Liver (tissue), 8 donors: ENCODE measurements at regions not wholly inside any gene's neighbourhood (a gene's known extent, or its start where the extent isn't known, plus 50 kb on each side); places are given as distances from the start of the nearest gene placed in this dataset.

ENCODE experiments used
- DNase-seq: peaks from one replicate; pipeline ENCODE4 v3.0.0-alpha.2; 2017; ENCODE audit warnings: low spot score
- H3K27ac ChIP-seq, 2 donors: one replicate each; pipeline ENCODE4 v1.7.0; 2013; ENCODE audit warnings: inconsistent platforms in 2 of 2, low read length in 2 of 2, control low read depth in 1 of 2, low read depth in 1 of 2, mild to moderate bottlenecking in 1 of 2
- H3K27me3 ChIP-seq, 4 donors: one replicate each; pipeline versions ENCODE4 v1.6.1 to v1.7.0; 2013; ENCODE audit warnings: low read length in 3 of 4, inconsistent platforms in 1 of 4, mild to moderate bottlenecking in 1 of 4, moderate library complexity in 1 of 4; ENCODE audit not compliant: control insufficient read depth in 4 of 4, insufficient read depth in 4 of 4
- H3K36me3 ChIP-seq, 4 donors: one replicate each; pipeline versions ENCODE4 v1.6.1 to v1.7.0; 2013; ENCODE audit warnings: low read length in 3 of 4, mild to moderate bottlenecking in 3 of 4, low read depth in 1 of 4, moderate library complexity in 1 of 4; ENCODE audit not compliant: control insufficient read depth in 4 of 4, insufficient read depth in 3 of 4
- H3K4me1 ChIP-seq, 4 donors: one replicate each; pipeline versions ENCODE4 v1.6.1 to v1.7.0; 2013; ENCODE audit warnings: low read length in 3 of 4, mild to moderate bottlenecking in 3 of 4, moderate library complexity in 1 of 4; ENCODE audit not compliant: control insufficient read depth in 4 of 4, insufficient read depth in 4 of 4
- H3K4me3 ChIP-seq, 3 donors: one replicate each; pipeline versions ENCODE4 v1.6.1 to v1.7.0; 2013; ENCODE audit warnings: low read length in 3 of 3, control low read depth in 1 of 3, low read depth in 1 of 3, mild to moderate bottlenecking in 1 of 3
- H3K9ac ChIP-seq, 2 donors: one replicate each; pipeline ENCODE4 v1.7.0; 2013; ENCODE audit warnings: low read length in 2 of 2, mild to moderate bottlenecking in 2 of 2, moderate library complexity in 2 of 2, control low read depth in 1 of 2, low read depth in 1 of 2
- H3K9me3 ChIP-seq, 4 donors: one replicate each; pipeline versions ENCODE4 v1.6.1 to v1.7.0; 2013; ENCODE audit warnings: low read length in 3 of 4; ENCODE audit not compliant: control insufficient read depth in 4 of 4
- ATF3 ChIP-seq: IDR thresholded peaks from 2 replicates; pipeline ENCODE4 v1.6.1; 2016; ENCODE audit warnings: antibody characterized with exemption
- CTCF ChIP-seq: fragments of 150-350 bp; IDR thresholded peaks from 2 replicates; pipeline ENCODE4 v1.5.1; 2017; ENCODE audit warnings: improper control_type of control experiment, low read depth, low read length; ENCODE audit not compliant: missing input control
- FOXA2 ChIP-seq: IDR thresholded peaks from 2 replicates; pipeline ENCODE4 v1.6.1; 2016; ENCODE audit warnings: antibody characterized with exemption
- GABPA ChIP-seq, 2 donors: IDR thresholded peaks in 1 of 2; conservative IDR thresholded peaks in 1 of 2; 2 replicates each; pipeline ENCODE4 v1.6.1; 2016; ENCODE audit warnings: antibody characterized with exemption in 2 of 2, mild to moderate bottlenecking in 1 of 2, moderate library complexity in 1 of 2
- HNF4A ChIP-seq, 2 donors: conservative IDR thresholded peaks; 2 replicates each; pipeline ENCODE4 v1.6.1; 2016; ENCODE audit warnings: antibody characterized with exemption in 2 of 2, mild to moderate bottlenecking in 2 of 2
- HNF4G ChIP-seq: IDR thresholded peaks from 2 replicates; pipeline ENCODE4 v1.6.1; 2016; ENCODE audit warnings: antibody characterized with exemption
- MAX ChIP-seq: IDR thresholded peaks from 2 replicates; pipeline ENCODE4 v1.6.1; 2016; ENCODE audit warnings: antibody characterized with exemption
- NR2F2 ChIP-seq: IDR thresholded peaks from 2 replicates; pipeline ENCODE4 v1.6.1; 2016; ENCODE audit warnings: antibody characterized with exemption
- RAD21 ChIP-seq, 2 donors: IDR thresholded peaks; 2 replicates each; pipeline ENCODE4 v1.6.1; 2016; ENCODE audit warnings: antibody characterized with exemption in 2 of 2, mild to moderate bottlenecking in 2 of 2
- REST ChIP-seq: IDR thresholded peaks from 2 replicates; pipeline ENCODE4 v1.6.1; 2016; ENCODE audit warnings: antibody characterized with exemption, mild to moderate bottlenecking
- RXRA ChIP-seq, 2 donors: IDR thresholded peaks; 2 replicates each; pipeline ENCODE4 v1.6.1; 2017 to 2018; ENCODE audit warnings: antibody characterized with exemption in 2 of 2, mild to moderate bottlenecking in 1 of 2
- SP1 ChIP-seq: IDR thresholded peaks from 2 replicates; pipeline ENCODE4 v1.6.1; 2018; ENCODE audit warnings: antibody characterized with exemption, mild to moderate bottlenecking
- TAF1 ChIP-seq: conservative IDR thresholded peaks from 2 replicates; pipeline ENCODE4 v1.6.1; 2016; ENCODE audit warnings: antibody characterized with exemption, mild to moderate bottlenecking
- YY1 ChIP-seq: IDR thresholded peaks from 2 replicates; pipeline ENCODE4 v1.6.1; 2016; ENCODE audit warnings: antibody characterized with exemption, mild to moderate bottlenecking
- ZBTB33 ChIP-seq: IDR thresholded peaks from 2 replicates; pipeline ENCODE4 v1.6.1; 2016; ENCODE audit warnings: antibody characterized with exemption
- WGBS: extraction: QIAGEN DNeasy Blood & Tissue Kit; methylation state at CpG from one replicate; pipeline ENCODE4 v1.1.7; 2013; 5-methylcytosine and 5-hydroxymethylcytosine counted together
- donor health status: healthy.
- donor health status: healthy.
- donor health status: healthy.
- donor health status: healthy.
- donor health status: healthy.

GRCh38 chr17:52674686-52675085, 516.2 kb upstream of the CA10 start:
- Histone ChIP-seq H3K9ac (no peak overlapping the region), H3K9me3 (peaks cover 0 to 4% (median 2%) of the 10 kb centered on the region in 4 donors), H3K4me3 (no peak overlapping the region), H3K4me1 (no peaks in the 10 kb centered on the region), H3K27me3 (no peaks in the 10 kb centered on the region), H3K27ac (no peak overlapping the region), H3K36me3 (no peaks in the 10 kb centered on the region)
- DNase-seq = no peak
- WGBS = 58% methylated on average over 4 of the region's 4 CpGs
- no peak for TF ChIP-seq SP1
- no peak for TF ChIP-seq ATF3
- no peak for TF ChIP-seq GABPA (IDR thresholded peaks at IDR 0.05 in 1 of 2, conservative IDR thresholded peaks at IDR 0.05 in 1 of 2)
- no peak for TF ChIP-seq YY1
- TF ChIP-seq CTCF = no peak
- TF ChIP-seq TAF1 = no peak
- no peak for TF ChIP-seq HNF4G

- H3K9me3 ChIP-seq = peaks cover 0 to 2% (median under 1%) of the 10 kb centered on the region in 4 donors
- no peak for TF ChIP-seq NR2F2
- TF ChIP-seq HNF4A (conservative IDR thresholded peaks at IDR 0.05) = no peak
- TF ChIP-seq RXRA (IDR thresholded peaks at IDR 0.05) = no peak
- TF ChIP-seq TAF1 = no peak
- no peak for TF ChIP-seq ATF3
- TF ChIP-seq HNF4G = no peak
- TF ChIP-seq REST = no peak
- no peak overlapping the region for H3K9ac ChIP-seq
Observed at GRCh38 chr17:52673791-52674190, 515.3 kb upstream of the CA10 start.

GRCh38 chr17:52666264-52666663, 507.8 kb upstream of the CA10 start:
- no peaks in the 10 kb centered on the region for H3K4me1 ChIP-seq
- H3K9me3 ChIP-seq = peaks cover 0 to 4% (median 0%) of the 10 kb centered on the region in 4 donors
- H3K4me3 ChIP-seq = no peak overlapping the region
- no peak overlapping the region for H3K27ac ChIP-seq
- no peaks in the 10 kb centered on the region for H3K36me3 ChIP-seq
- WGBS = 54% methylated on average over 1 of the region's 1 CpG
- peaks cover 0 to 5% (median 0%) of the 10 kb centered on the region in 4 donors for H3K27me3 ChIP-seq
- DNase-seq = no peak
- H3K9ac ChIP-seq = no peak overlapping the region
- TF ChIP-seq FOXA2 (no peak), SP1 (no peak), ZBTB33 (no peak), REST (no peak), ATF3 (no peak), HNF4A (conservative IDR thresholded peaks at IDR 0.05) (no peak), RAD21 (IDR thresholded peaks at IDR 0.05) (no peak), MAX (no peak)

More at GRCh38 chr17:52673791-52674190, 515.3 kb upstream of the CA10 start:
- no peak for DNase-seq
- Histone ChIP-seq H3K4me3 (no peak overlapping the region), H3K4me1 (no peaks in the 10 kb centered on the region), H3K27ac (no peak overlapping the region), H3K36me3 (no peaks in the 10 kb centered on the region), H3K27me3 (no peaks in the 10 kb centered on the region)
- WGBS = 75% methylated on average over 2 of the region's 2 CpGs
